Ovary (tissue), 7 donors: ENCODE measurements at regions not wholly inside any gene's neighbourhood (a gene's known extent, or its start where the extent isn't known, plus 50 kb on each side); places are given as distances from the start of the nearest gene placed in this dataset.

ENCODE experiments used
- DNase-seq, 5 donors: peaks; one replicate each; pipeline ENCODE4 v3.0.0-alpha.2; 2019 to 2020
- H3K27ac ChIP-seq, 2 donors: fragments of 200-600 bp; one replicate each; pipeline versions ENCODE4 v1.5.1 to v1.8.0; 2019 to 2022
- H3K27me3 ChIP-seq: fragments of 200-600 bp; one replicate; pipeline ENCODE4 v1.8.0; 2022
- H3K36me3 ChIP-seq: fragments of 200-600 bp; sonication (generic); one replicate; pipeline ENCODE4 v1.5.1; 2019
- H3K4me1 ChIP-seq: one replicate; pipeline ENCODE4 v1.8.1; 2013; ENCODE audit warnings: mild to moderate bottlenecking, moderate library complexity; ENCODE audit not compliant: insufficient read depth
- H3K4me3 ChIP-seq: fragments of 200-600 bp; sonication (generic); one replicate; pipeline ENCODE4 v1.5.1; 2017
- H3K9me3 ChIP-seq, 2 donors: fragments of 200-600 bp in 1 of 2; sonication (generic) in 1 of 2; one replicate each; pipeline versions ENCODE4 v1.5.1 to v1.8.1; 2013 to 2019; ENCODE audit warnings: mild to moderate bottlenecking in 1 of 2, moderate library complexity in 1 of 2
- EP300 ChIP-seq: sonication (generic); formaldehyde crosslinking; IDR thresholded peaks from one replicate; pipeline ENCODE4 v1.6.1; 2017; ENCODE audit warnings: antibody characterized with exemption
- POLR2A ChIP-seq: fragments of 450-650 bp; IDR thresholded peaks from one replicate; pipeline ENCODE4 v1.6.1; 2017; ENCODE audit warnings: antibody characterized with exemption, mild to moderate bottlenecking, moderate library complexity
- WGBS, 3 donors: extraction: QIAGEN DNeasy Blood & Tissue Kit in 1 of 3; methylation state at CpG; one replicate each; pipeline versions ENCODE4 v1.1.5 to v1.1.7; 2013 to 2017; 5-methylcytosine and 5-hydroxymethylcytosine counted together
- intact Hi-C, 4 donors: fragments of 100-400 bp; cut with DNase I; formaldehyde crosslinking; loops; one replicate each; pipeline versions ENCODE4 v1.11.0 to v1.15.1; 2022 to 2023
- TF ChIP-seq, protein P1 (sequence below), 3 donors: fragments of 450-650 bp in 2 of 3; fragments of 200-600 bp in 1 of 3; IDR thresholded peaks; one replicate each; pipeline versions ENCODE4 v1.5.1 to v1.8.0; 2016 to 2022; ENCODE audit warnings: antibody characterized with exemption in 3 of 3, mild to moderate bottlenecking in 1 of 3
- donor health status: DM: no; HTN: no; CAD: no; lungs with moderate emphysema.
- donor health status: DM: no; HTN: no; CAD: no.
- donor health status: Bipolar disorder and iron deficiency.
- donor health status: DM: no; HTN: no; CAD: no.
- donor health status: DM: yes; HTN: yes; CAD: no.

DNA sequence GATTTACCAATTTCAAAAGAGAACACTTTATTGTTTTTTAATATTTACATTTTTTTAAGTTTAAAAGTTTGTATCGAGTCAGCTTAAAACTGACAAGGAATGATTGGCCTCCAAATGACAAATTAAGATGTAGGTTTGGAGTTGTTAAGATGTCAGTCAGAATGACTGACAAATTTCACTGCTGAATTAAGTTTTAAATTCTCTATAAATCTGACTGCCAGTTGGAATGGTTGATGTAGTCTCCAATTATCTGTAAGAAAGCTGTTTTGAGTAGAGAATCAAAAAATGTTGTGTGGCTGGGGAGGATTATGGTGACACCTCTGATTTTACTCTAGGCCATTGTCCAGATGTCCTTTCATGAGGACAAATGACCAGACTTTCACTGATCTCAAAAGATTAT lies 165.3 kb upstream of the CDH20 start:
- H3K4me3 ChIP-seq: no peak overlapping the region
- no peak for DNase-seq
- TF ChIP-seq POLR2A (no peak), EP300 (no peak)
- TF ChIP-seq, protein P1, sequence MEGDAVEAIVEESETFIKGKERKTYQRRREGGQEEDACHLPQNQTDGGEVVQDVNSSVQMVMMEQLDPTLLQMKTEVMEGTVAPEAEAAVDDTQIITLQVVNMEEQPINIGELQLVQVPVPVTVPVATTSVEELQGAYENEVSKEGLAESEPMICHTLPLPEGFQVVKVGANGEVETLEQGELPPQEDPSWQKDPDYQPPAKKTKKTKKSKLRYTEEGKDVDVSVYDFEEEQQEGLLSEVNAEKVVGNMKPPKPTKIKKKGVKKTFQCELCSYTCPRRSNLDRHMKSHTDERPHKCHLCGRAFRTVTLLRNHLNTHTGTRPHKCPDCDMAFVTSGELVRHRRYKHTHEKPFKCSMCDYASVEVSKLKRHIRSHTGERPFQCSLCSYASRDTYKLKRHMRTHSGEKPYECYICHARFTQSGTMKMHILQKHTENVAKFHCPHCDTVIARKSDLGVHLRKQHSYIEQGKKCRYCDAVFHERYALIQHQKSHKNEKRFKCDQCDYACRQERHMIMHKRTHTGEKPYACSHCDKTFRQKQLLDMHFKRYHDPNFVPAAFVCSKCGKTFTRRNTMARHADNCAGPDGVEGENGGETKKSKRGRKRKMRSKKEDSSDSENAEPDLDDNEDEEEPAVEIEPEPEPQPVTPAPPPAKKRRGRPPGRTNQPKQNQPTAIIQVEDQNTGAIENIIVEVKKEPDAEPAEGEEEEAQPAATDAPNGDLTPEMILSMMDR (IDR thresholded peaks at IDR 0.05): no peak
- no peaks in the 10 kb centered on the region for H3K27me3 ChIP-seq
- no peak overlapping the region for H3K27ac ChIP-seq
- intact Hi-C loops: no loop called here
- no peaks in the 10 kb centered on the region for H3K9me3 ChIP-seq
- WGBS, 3 donors: 92 to 95% (median 94%) methylated on average over 1 of the region's 1 CpG
- H3K36me3 ChIP-seq: no peaks in the 10 kb centered on the region
- no peaks in the 10 kb centered on the region for H3K4me1 ChIP-seq

DNA sequence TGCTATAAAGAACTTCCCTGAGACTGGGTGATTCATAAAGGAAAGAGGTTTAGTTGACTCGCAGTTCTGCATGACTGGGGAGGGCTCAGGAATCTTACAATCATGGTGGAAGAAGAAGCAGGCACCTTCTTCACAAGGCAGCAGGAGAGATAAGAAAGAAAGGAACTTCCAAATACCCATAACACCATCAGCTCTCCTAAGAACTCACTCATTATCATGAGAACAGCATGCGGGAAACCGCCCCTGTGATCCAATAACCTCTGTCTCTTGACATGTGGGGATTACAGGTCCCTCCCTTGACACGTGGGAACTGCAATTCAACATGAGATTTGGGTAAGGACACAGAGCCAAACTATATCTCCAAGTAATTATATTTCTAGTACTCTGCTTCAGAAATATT lies 163.8 kb upstream of the CDH20 start:
- H3K27me3 ChIP-seq: no peaks in the 10 kb centered on the region
- no peaks in the 10 kb centered on the region for H3K4me1 ChIP-seq
- no peak for TF ChIP-seq POLR2A
- intact Hi-C loops: no loop called here
- H3K4me3 ChIP-seq: no peak overlapping the region
- WGBS, 3 donors: 64 to 76% (median 66%) methylated on average over 4 of the region's 4 CpGs
- H3K27ac ChIP-seq: no peak overlapping the region
- no peak for DNase-seq
- no peaks in the 10 kb centered on the region for H3K36me3 ChIP-seq
- H3K9me3 ChIP-seq: no peaks in the 10 kb centered on the region

DNA sequence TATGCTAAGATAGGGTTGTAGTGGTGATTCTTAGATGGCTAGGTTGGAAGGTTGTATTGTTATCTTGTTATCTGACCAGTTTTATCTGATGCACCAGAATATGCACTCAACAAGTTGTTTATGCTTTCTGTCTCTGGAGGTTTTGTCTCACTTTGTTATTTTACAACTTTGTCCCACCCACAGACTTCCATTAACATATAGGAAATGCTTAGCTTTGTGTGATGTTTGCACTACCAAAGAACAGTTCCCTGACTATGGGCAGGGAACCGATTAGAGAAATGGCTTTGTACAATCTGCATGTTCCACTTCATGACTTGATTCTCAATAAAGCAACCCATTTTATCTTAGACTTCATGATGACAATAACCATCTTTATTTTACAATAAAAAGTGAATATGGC lies 160.6 kb upstream of the CDH20 start:
- Histone ChIP-seq H3K4me3 (no peak overlapping the region), H3K4me1 (no peaks in the 10 kb centered on the region), H3K27me3 (no peaks in the 10 kb centered on the region), H3K9me3 (no peaks in the 10 kb centered on the region), H3K36me3 (no peaks in the 10 kb centered on the region), H3K27ac (no peak overlapping the region)
- intact Hi-C loops: no loop called here
- DNase-seq: no peak
- TF ChIP-seq POLR2A (no peak), EP300 (no peak)
- TF ChIP-seq, protein P1 (IDR thresholded peaks at IDR 0.05): no peak
- WGBS, 3 donors: 86 to 89% (median 86%) methylated on average over 1 of the region's 1 CpG

DNA sequence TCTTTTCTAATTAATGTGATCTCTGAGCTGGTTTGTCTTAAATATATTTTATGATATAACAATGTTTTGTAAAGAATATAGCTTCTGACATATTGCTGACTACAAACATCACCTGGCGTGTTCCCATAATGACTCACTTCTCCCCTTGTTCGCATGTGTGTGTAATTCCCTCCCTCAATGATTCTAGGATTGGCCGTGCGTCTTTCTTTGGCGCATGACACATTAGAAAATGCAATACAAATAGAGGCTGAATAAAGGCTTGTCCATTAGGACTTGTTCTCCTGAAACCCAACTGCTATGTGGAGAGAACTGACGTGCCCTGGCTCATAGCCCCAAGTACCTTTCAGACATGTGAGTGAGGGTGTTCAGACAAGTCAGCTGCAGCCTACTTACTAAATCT lies 159.7 kb upstream of the CDH20 start:
- intact Hi-C loops: no loop called here

DNA sequence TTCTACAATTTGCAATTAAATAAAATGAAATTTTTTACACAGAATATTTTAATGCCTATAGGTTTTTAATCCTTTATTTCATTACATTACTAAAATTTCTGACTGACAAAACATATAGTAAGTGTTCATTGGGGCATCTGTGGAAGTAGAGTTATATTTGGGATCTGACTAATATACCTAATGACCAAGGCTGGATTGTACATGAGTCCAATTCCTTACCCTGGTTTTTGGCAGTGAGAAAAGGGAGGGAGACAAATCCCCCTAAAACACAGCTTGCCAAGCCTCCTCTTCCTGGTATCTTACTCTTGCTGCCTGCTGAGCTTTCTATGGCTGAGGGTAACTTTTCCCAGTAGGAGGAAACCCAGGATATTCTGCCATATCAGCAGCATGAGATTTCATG lies 149.4 kb upstream of the CDH20 start:
- DNase-seq: no peak
- TF ChIP-seq EP300: no peak
- intact Hi-C loops: no loop called here
- Histone ChIP-seq H3K4me3 (no peak overlapping the region), H3K4me1 (no peaks in the 10 kb centered on the region), H3K36me3 (no peaks in the 10 kb centered on the region), H3K27me3 (no peaks in the 10 kb centered on the region), H3K9me3 (no peaks in the 10 kb centered on the region), H3K27ac (no peak overlapping the region)

More for the DNA sequence above, 159.7 kb upstream of the CDH20 start:
- no peak for TF ChIP-seq EP300
- TF ChIP-seq POLR2A: no peak
- TF ChIP-seq, protein P1 (IDR thresholded peaks at IDR 0.05): no peak
- Histone ChIP-seq H3K4me1 (no peaks in the 10 kb centered on the region), H3K27ac (no peak overlapping the region), H3K4me3 (no peak overlapping the region), H3K36me3 (no peaks in the 10 kb centered on the region), H3K9me3 (no peaks in the 10 kb centered on the region), H3K27me3 (no peaks in the 10 kb centered on the region)
- DNase-seq: no peak
- WGBS, 3 donors: 86 to 90% (median 89%) methylated on average over 6 of the region's 6 CpGs

DNA sequence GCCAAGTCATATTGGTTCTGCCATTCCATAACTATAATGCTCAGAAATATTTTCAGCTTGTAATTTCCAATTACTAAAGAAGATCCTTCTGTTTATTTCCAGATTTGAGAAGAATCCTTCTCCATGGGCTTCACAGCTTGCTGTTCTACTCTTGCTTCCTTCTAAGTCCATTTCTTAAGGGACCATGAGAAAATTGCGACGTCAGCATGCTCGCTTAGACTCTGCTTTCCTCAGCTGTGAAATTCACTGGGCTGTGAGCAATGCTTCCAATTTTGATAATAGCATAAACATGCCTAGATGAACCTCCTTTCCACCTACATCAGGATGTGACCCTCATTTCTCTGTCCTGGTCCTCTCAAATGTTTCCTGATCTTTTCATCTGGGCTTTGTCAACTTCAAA lies 145.3 kb upstream of the CDH20 start:
- Histone ChIP-seq H3K36me3 (no peaks in the 10 kb centered on the region), H3K9me3 (no peaks in the 10 kb centered on the region), H3K4me3 (no peak overlapping the region), H3K27me3 (no peaks in the 10 kb centered on the region), H3K4me1 (no peaks in the 10 kb centered on the region), H3K27ac (no peak overlapping the region)
- WGBS, 3 donors: 87 to 93% (median 92%) methylated on average over 3 of the region's 3 CpGs
- DNase-seq: no peak
- TF ChIP-seq, protein P1 (IDR thresholded peaks at IDR 0.05): no peak
- TF ChIP-seq POLR2A (no peak), EP300 (no peak)
- intact Hi-C loops: no loop called here
